ENCODE measurements at regions not wholly inside any gene's neighbourhood (a gene's known extent, or its start where the extent isn't known, plus 50 kb on each side); places are given as distances from the start of the nearest gene placed in this dataset.

DNA sequence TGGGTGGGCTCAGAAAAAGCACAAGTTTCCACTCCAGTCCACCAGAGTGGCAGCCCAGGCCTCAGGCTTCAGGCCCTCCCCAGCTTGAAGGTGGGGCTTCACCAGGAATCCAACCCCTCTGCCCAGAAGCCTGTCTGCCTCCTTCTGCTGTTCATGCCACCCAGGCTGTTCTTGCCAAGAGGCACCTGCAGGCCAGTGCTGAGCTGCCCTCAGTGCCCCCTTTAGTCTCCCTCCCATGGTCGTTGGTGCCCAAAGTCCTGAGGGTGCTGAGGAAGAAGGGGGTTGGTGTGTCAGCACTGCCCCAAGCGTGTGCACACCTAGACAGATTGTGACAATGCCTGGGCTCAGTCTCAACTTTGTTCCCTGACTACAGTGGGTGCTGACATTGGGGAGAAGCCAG, 475.3 kb downstream of the EPHA5 start:
- H3K9me3 Mint-ChIP-seq, result no peaks in the 10 kb centered on the region
- intact Hi-C loops (cut with micrococcal nuclease), result no loop called here
- DNase-seq, result no peak
- no peaks in the 10 kb centered on the region for H3K4me1 Mint-ChIP-seq
- no peaks in the 10 kb centered on the region for H3K27me3 Mint-ChIP-seq
- H3K36me3 Mint-ChIP-seq (ENCODE audit: low read depth), result no peaks in the 10 kb centered on the region
- H3K27ac Mint-ChIP-seq, result no peak overlapping the region
- H3K4me3 Mint-ChIP-seq, result no peak overlapping the region

DNA sequence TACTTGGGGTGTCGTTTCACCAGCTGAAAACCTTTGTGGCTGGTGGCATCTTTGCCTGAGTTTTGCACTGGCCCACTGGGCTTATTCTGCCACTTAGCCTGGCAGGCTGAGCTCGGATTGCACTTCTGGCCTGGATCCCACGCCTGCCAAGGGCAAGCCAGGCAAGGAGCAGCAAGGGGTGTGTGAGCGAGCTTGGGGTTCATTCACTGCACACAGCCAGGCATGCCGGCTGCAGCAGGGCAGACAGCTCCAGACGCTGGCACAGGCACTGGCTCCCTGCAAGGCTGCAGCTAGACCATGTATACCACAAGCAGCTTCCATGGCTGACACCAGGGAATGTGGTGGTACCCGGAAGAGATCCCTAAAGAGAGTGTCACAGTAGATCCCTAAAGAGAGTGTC, 476.3 kb downstream of the EPHA5 start:
- Mint-ChIP-seq H3K4me1 (no peaks in the 10 kb centered on the region), H3K36me3 (ENCODE audit: low read depth) (no peaks in the 10 kb centered on the region), H3K9me3 (no peaks in the 10 kb centered on the region), H3K4me3 (no peak overlapping the region), H3K27ac (no peak overlapping the region), H3K27me3 (no peaks in the 10 kb centered on the region)
- no peak for DNase-seq
- intact Hi-C loops (cut with micrococcal nuclease), result no loop called here

DNA sequence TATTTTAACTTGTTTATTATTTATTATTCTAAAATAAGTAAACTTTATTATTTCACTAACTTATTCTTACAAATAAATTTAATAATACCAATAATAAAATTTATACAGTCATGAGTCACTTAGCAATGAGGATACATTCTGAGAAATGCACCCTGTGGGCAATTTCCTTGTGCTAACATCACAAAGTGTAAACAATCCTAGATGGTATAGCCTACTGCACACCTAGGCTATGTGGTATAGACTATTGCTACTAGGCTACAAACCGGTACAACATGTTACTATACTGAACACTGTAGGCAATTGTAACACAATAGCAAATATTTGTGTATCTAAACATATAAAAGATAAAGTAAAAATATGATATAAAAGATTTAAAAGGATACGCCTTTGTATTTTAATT, 479.5 kb downstream of the EPHA5 start:
- no peak overlapping the region for H3K4me3 Mint-ChIP-seq
- no peak overlapping the region for H3K27ac Mint-ChIP-seq
- no peak for DNase-seq
- no peaks in the 10 kb centered on the region for H3K27me3 Mint-ChIP-seq
- no peaks in the 10 kb centered on the region for H3K9me3 Mint-ChIP-seq
- H3K4me1 Mint-ChIP-seq, result no peaks in the 10 kb centered on the region
- H3K36me3 Mint-ChIP-seq (ENCODE audit: low read depth), result no peaks in the 10 kb centered on the region
- intact Hi-C loops (cut with micrococcal nuclease), result no loop called here

DNA sequence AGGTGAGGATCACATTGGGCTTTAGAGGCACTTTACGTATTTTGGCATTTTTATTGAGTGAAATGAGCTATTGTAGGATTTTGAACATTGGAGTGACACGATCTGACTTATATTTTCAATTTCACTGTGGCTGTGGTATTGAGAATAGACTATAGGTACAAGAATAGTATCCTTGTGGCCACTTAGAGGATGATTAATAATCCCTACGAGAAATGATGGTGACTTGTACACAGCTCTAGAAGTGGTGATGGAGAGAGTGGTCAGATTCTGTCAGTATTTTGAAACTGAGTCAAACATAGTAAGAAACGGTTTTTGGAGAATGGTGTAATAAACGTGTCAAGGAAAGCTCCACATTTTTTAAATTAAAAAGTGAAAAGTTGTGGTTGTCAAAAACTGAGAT, 494.7 kb downstream of the EPHA5 start:
- intact Hi-C loops (cut with micrococcal nuclease), result no loop called here
- Mint-ChIP-seq H3K36me3 (ENCODE audit: low read depth) (no peaks in the 10 kb centered on the region), H3K4me3 (no peak overlapping the region), H3K9me3 (no peaks in the 10 kb centered on the region), H3K27me3 (no peaks in the 10 kb centered on the region), H3K27ac (no peak overlapping the region), H3K4me1 (no peaks in the 10 kb centered on the region)
- DNase-seq, result no peak

DNA sequence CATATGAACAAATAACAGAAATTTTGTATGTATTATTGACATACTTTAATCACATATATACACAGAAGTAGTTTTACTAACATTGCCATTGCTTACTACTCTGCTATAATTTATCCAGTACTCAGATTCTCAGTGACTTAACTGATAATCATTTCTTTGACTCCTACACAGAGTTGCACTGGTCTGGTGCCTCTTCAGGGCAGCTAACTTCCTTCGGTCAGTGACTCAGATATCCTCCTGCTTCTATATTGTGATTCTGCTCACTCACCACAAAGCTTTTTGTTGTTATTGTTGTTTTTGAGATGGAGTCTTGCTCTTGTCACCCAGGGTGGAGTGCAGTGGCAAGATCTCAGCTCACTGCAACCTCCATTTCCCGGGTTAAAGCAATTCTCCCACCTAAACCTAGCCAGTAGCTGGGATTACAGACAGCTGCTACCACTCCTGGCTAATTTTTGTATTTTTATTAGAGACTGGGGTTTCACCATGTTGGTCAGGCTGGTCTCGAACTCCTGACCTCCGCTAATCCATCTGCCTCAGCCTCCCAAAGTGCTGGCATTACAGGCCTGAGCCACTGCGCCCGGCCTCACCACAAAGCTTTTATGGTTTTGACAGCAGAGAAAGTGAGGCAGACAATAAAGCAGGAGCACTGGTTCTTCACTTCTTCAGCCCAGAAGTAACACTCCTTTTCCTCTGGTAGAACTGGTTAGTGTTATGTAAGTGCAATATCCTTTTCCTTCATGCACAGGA, 499.3 kb downstream of the EPHA5 start:
- Mint-ChIP-seq H3K9me3 (no peaks in the 10 kb centered on the region), H3K4me1 (no peaks in the 10 kb centered on the region), H3K4me3 (no peak overlapping the region), H3K27me3 (no peaks in the 10 kb centered on the region), H3K27ac (no peak overlapping the region), H3K36me3 (ENCODE audit: low read depth) (no peaks in the 10 kb centered on the region)
- intact Hi-C loops (cut with micrococcal nuclease), result no loop called here
- no peak for DNase-seq

DNA sequence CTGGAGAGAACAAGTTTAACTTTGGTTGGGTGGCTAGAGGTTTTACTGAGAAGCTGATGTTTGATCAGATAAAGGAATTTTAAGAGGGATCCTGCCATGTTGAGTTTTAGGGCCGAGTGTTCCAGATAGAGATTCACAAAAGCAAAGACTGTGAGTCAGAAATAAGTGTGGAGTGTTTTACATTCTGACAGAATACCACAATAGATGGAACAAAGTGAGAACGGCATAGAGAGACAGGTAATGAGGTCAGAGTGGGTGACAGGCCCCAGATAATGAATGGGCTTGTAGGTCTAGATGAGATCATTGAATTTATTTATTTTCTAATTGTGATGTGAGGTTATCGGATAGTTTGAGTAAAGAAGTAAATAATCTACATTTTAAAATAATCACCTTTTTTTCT, 502.6 kb downstream of the EPHA5 start:
- Mint-ChIP-seq H3K4me3 (no peak overlapping the region), H3K36me3 (ENCODE audit: low read depth) (no peaks in the 10 kb centered on the region), H3K9me3 (no peaks in the 10 kb centered on the region), H3K27me3 (no peaks in the 10 kb centered on the region), H3K4me1 (no peaks in the 10 kb centered on the region), H3K27ac (no peak overlapping the region)
- intact Hi-C loops (cut with micrococcal nuclease), result no loop called here
- DNase-seq, result no peak

DNA sequence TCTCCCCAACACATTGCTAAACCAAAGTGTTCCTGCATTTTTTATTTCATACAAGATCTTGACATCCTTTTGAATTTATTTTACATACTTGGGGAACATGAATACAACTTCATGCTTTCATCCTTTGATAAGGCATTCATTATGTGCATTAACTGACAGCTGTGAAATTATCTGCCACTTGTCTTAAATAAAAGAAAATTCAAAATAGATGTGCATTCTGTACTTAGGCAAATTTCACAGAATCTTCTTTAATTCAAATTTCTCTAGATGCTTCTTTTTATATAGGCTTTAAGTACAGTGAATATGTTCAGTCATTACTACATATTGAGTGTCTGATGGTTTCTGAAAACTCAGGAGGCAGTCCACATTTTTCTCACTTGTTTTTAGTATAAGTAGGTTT, 518.1 kb downstream of the EPHA5 start:
- intact Hi-C loops (cut with micrococcal nuclease), result no loop called here
- H3K36me3 Mint-ChIP-seq (ENCODE audit: low read depth), result no peaks in the 10 kb centered on the region
- peaks cover 5% of the 10 kb centered on the region for H3K9me3 Mint-ChIP-seq
- DNase-seq, result no peak
- no peaks in the 10 kb centered on the region for H3K27me3 Mint-ChIP-seq
- H3K27ac Mint-ChIP-seq, result no peak overlapping the region
- H3K4me3 Mint-ChIP-seq, result no peak overlapping the region
- no peaks in the 10 kb centered on the region for H3K4me1 Mint-ChIP-seq

DNA sequence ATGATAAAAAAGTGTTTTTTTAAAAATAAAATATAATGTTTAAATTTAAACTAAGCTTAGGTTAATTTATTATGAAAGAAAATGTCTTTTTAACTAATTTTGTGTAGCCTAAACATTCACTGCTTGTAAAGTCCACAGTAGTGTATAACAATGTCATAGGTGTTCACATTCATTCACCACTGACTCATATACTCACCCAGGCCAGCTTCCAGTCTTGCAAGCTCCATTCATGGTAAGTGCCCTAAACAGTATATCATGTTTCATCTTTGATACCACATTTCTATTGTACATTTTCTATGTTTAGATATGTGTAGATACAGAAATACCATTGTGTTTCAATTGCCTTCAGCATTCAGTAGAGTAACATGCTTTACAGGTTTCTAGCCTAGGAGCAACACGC, 530.3 kb downstream of the EPHA5 start:
- no peaks in the 10 kb centered on the region for H3K4me1 Mint-ChIP-seq
- H3K36me3 Mint-ChIP-seq (ENCODE audit: low read depth), result no peaks in the 10 kb centered on the region
- H3K27me3 Mint-ChIP-seq, result no peaks in the 10 kb centered on the region
- no peak for DNase-seq
- H3K4me3 Mint-ChIP-seq, result no peak overlapping the region
- H3K27ac Mint-ChIP-seq, result no peak overlapping the region
- intact Hi-C loops (cut with micrococcal nuclease), result no loop called here
- peaks cover 6% of the 10 kb centered on the region for H3K9me3 Mint-ChIP-seq

DNA sequence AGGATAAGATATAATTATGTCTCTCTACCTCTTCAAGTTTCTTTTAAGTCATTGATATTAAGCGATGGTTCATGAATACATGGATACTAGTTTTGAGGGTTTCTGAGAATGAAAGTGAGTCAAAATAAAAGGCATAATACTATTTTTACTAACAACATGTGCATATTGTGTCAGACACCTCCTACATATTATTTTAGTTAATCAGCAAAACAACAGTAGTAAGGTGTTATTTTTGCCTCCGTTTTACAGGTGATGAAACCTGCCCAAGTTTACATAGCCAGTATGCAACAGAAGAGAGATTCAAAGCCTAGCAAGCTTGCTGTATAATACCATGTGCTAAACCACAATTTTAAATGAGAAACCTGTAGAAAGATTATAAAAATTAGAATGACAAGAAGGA, 544.1 kb downstream of the EPHA5 start:
- H3K36me3 Mint-ChIP-seq (ENCODE audit: low read depth), result no peaks in the 10 kb centered on the region
- intact Hi-C loops (cut with micrococcal nuclease), result no loop called here
- no peaks in the 10 kb centered on the region for H3K9me3 Mint-ChIP-seq
- DNase-seq, result no peak
- H3K4me3 Mint-ChIP-seq, result no peak overlapping the region
- no peak overlapping the region for H3K27ac Mint-ChIP-seq
- H3K4me1 Mint-ChIP-seq, result no peaks in the 10 kb centered on the region
- H3K27me3 Mint-ChIP-seq, result no peaks in the 10 kb centered on the region

DNA sequence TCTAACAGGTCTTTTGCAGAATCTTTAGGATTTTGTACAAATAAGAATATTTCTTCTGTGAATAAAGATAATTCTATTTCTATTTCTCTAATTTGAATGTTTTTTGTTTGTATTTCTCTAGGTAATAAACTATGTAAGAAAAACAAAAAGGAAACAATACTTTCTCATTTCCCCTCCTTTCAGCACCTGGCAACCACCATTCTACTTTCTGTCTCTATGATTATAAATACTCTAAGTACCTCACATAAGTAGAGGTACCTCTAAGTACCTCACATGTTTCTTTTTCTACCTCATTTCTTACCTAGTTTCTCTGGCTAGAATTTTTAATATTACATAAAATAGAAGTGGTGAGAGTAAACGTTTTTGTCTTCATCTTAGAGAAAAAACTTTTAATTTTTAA, 550.0 kb downstream of the EPHA5 start:
- DNase-seq, result no peak
- intact Hi-C loops (cut with micrococcal nuclease), result no loop called here
- Mint-ChIP-seq H3K4me3 (no peak overlapping the region), H3K36me3 (ENCODE audit: low read depth) (no peaks in the 10 kb centered on the region), H3K27ac (no peak overlapping the region), H3K4me1 (no peaks in the 10 kb centered on the region), H3K9me3 (no peaks in the 10 kb centered on the region), H3K27me3 (no peaks in the 10 kb centered on the region)

DNA sequence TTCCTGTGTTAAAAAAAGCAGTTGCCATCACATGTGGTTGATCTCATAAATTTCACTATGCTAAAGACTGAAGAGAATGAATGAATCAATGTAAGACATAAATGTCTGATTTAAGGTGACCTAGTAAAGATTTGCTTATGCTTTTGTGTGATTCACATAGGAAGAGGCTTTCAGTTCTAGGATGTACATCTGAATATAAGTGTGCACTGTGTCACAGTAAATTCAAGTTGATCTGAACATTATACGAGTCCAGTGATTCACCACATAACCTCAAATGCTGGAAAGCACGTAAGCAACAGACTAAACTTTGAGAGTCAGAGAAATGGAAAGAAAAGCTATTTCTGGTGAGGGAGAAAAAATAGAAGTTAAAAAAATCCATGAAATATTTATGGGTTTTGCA, 567.9 kb downstream of the EPHA5 start:
- intact Hi-C loops (cut with micrococcal nuclease), result no loop called here
- H3K27me3 Mint-ChIP-seq, result no peaks in the 10 kb centered on the region
- H3K4me1 Mint-ChIP-seq, result no peaks in the 10 kb centered on the region
- no peak overlapping the region for H3K27ac Mint-ChIP-seq
- H3K36me3 Mint-ChIP-seq (ENCODE audit: low read depth), result no peaks in the 10 kb centered on the region
- H3K9me3 Mint-ChIP-seq, result peaks cover 5% of the 10 kb centered on the region
- DNase-seq, result no peak
- no peak overlapping the region for H3K4me3 Mint-ChIP-seq

DNA sequence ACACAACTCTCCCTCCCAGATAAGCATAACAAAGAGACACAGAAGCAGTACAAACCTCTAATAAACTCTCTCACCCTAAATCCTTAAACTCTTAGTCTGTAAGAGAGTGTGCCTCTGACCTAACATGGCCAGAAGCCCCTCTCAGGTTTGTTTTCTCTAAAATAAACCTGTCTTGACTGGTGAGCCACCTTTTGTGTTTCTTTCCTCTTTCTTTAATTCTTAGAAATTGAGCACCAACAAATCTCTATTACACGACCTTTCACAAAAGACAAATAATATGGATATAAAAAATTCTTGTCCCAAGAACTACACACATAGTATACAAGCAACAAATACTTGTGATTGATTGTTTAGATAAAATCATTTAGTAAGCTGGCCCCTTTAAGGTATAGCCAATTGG, 573.7 kb downstream of the EPHA5 start:
- DNase-seq, result no peak
- Mint-ChIP-seq H3K4me1 (no peaks in the 10 kb centered on the region), H3K36me3 (ENCODE audit: low read depth) (no peaks in the 10 kb centered on the region), H3K27ac (no peak overlapping the region), H3K27me3 (no peaks in the 10 kb centered on the region), H3K9me3 (no peaks in the 10 kb centered on the region), H3K4me3 (no peak overlapping the region)
- intact Hi-C loops (cut with micrococcal nuclease), result no loop called here

DNA sequence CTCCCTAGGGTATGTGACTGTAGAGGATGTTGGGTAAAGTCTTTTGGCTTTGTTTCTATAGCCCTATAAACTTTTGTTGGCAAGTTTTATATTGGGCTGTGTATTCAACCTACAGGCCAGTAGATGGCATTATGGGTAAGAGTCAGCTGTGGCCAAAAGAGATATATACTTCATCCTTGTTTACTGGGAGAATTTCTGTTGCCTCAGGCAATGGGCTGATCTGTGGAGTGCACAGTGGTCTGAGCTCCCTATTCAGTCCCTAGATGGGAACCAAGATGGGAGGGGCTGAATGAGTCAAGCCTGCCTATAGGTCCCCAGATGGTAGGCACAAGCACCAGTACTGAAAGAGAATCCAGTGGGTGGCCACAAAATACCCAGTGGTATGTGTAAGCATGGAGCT, 580.6 kb downstream of the EPHA5 start:
- no peak overlapping the region for H3K4me3 Mint-ChIP-seq
- H3K36me3 Mint-ChIP-seq (ENCODE audit: low read depth), result no peaks in the 10 kb centered on the region
- peaks cover 7% of the 10 kb centered on the region for H3K9me3 Mint-ChIP-seq
- intact Hi-C loops (cut with micrococcal nuclease), result no loop called here
- H3K27ac Mint-ChIP-seq, result no peak overlapping the region
- no peaks in the 10 kb centered on the region for H3K4me1 Mint-ChIP-seq
- no peaks in the 10 kb centered on the region for H3K27me3 Mint-ChIP-seq
- no peak for DNase-seq

DNA sequence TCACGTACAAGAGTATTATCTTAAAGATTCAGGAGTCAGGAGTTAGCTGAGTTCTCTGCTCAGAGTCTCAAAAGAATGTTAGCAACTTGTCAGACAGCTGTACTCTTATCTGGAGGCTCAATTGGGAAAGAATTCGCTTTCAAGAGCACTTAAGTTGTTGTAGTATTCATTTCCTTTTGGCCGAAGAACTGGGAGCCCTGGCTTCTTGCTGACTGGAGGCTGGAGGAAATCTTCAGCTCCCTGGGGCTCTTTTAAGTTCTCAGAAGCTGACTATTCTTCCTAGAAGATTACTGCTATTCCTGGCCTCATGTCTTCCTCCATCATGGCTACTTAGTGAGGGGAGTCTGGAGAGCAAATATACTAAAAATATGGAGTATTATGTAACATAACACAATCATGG, 587.2 kb downstream of the EPHA5 start:
- Mint-ChIP-seq H3K27me3 (no peaks in the 10 kb centered on the region), H3K9me3 (peaks cover 7% of the 10 kb centered on the region), H3K4me3 (no peak overlapping the region), H3K4me1 (no peaks in the 10 kb centered on the region), H3K36me3 (ENCODE audit: low read depth) (no peaks in the 10 kb centered on the region), H3K27ac (no peak overlapping the region)
- intact Hi-C loops (cut with micrococcal nuclease), result no loop called here
- DNase-seq, result no peak

DNA sequence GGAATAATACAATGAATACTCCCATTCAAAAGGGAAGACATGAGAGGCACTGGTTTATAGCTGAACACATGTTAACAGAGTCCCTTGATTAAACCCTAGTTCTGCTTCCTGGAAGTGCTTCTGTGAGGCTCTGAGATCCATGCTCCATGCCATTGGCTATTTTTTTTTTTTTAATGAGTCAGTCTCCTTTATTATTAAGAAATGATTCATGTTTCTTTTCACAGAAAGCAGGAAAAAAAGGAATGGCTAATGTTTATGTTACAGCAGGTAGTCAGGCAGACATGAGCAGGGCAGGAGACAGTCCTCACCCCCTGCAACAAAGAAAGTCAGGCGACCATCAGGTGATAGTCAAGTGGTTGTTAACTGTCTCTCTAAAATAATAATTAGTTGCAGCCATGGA, 598.7 kb downstream of the EPHA5 start:
- Mint-ChIP-seq H3K9me3 (no peaks in the 10 kb centered on the region), H3K4me1 (no peaks in the 10 kb centered on the region), H3K27me3 (no peaks in the 10 kb centered on the region), H3K4me3 (no peak overlapping the region), H3K27ac (no peak overlapping the region), H3K36me3 (ENCODE audit: low read depth) (no peaks in the 10 kb centered on the region)
- intact Hi-C loops (cut with micrococcal nuclease), result no loop called here
- DNase-seq, result no peak
